CD4-positive, CD25-positive, alpha-beta regulatory T cell (primary cell): ENCODE measurements at regions not wholly inside any gene's neighbourhood (a gene's known extent, or its start where the extent isn't known, plus 50 kb on each side); places are given as distances from the start of the nearest gene placed in this dataset.

ENCODE experiments used
- ATAC-seq, 2 donors: fragments of 150-1000 bp; cut with Tn5 transposase; one replicate each; pipeline ENCODE4 v1.10.0; 2021; ENCODE audit warnings: low read depth in 2 of 2, moderate number of reproducible peaks in 2 of 2, moderate library complexity in 1 of 2
- DNase-seq, 3 donors: peaks; one replicate each; pipeline versions ENCODE4 v3.0.0 to v3.0.0-alpha.2; 2012 to 2022; ENCODE audit warnings: mixed read lengths in 1 of 3
- H3K27ac ChIP-seq: one replicate; pipeline ENCODE4 v1.7.0; 2013; ENCODE audit warnings: mild to moderate bottlenecking, low read length; ENCODE audit not compliant: insufficient read depth, poor library complexity, severe bottlenecking
- H3K27me3 ChIP-seq: one replicate; pipeline ENCODE4 v1.7.0; 2013; ENCODE audit warnings: low read length; ENCODE audit not compliant: control insufficient read depth, insufficient read depth
- H3K36me3 ChIP-seq: one replicate; pipeline ENCODE4 v1.7.0; 2013; ENCODE audit warnings: mild to moderate bottlenecking, low read length, moderate library complexity; ENCODE audit not compliant: control insufficient read depth, insufficient read depth
- H3K4me1 ChIP-seq: 2 replicates; pipeline ENCODE4 v1.7.0; 2013; ENCODE audit warnings: mild to moderate bottlenecking, low read length; ENCODE audit not compliant: insufficient read depth, control insufficient read depth, poor library complexity, severe bottlenecking
- H3K4me3 ChIP-seq: one replicate; pipeline ENCODE4 v1.7.0; 2013; ENCODE audit warnings: low read depth, mild to moderate bottlenecking, low read length, moderate library complexity
- H3K9me3 ChIP-seq, 2 experiments: 1 replicate in 1 of 2; 2 replicates in 1 of 2; pipeline ENCODE4 v1.7.0; 2013; ENCODE audit warnings: low read length in 2 of 2, mild to moderate bottlenecking in 1 of 2, moderate library complexity in 1 of 2; ENCODE audit not compliant: control insufficient read depth in 2 of 2
- H3K27ac Mint-ChIP-seq, 3 donors: one replicate each; pipeline ENCODE4 v1.8.0; 2020 to 2022; ENCODE audit warnings: mild to moderate bottlenecking in 3 of 3, mixed read lengths in 3 of 3, moderate library complexity in 2 of 3
- H3K27me3 Mint-ChIP-seq: one replicate; pipeline ENCODE4 v1.8.0; 2022; ENCODE audit warnings: mild to moderate bottlenecking, mixed read lengths
- H3K36me3 Mint-ChIP-seq: one replicate; pipeline ENCODE4 v1.8.0; 2020; ENCODE audit warnings: mixed read lengths
- H3K4me1 Mint-ChIP-seq, 4 donors: one replicate each; pipeline ENCODE4 v1.8.0; 2020 to 2022; ENCODE audit warnings: mixed read lengths in 4 of 4, mild to moderate bottlenecking in 1 of 4
- H3K4me3 Mint-ChIP-seq, 4 donors: one replicate each; pipeline ENCODE4 v1.8.0; 2020 to 2022; ENCODE audit warnings: mild to moderate bottlenecking in 4 of 4, mixed read lengths in 4 of 4, moderate library complexity in 3 of 4
- H3K9me3 Mint-ChIP-seq, 7 donors: one replicate each; pipeline ENCODE4 v1.8.0; 2020 to 2022; ENCODE audit warnings: mixed read lengths in 7 of 7, mild to moderate bottlenecking in 3 of 7, moderate library complexity in 2 of 7

GRCh38 chr12:67519484-67520433 is 128.8 kb upstream of the DYRK2 start:
- H3K4me1 ChIP-seq: peaks cover 24% of the 10 kb centered on the region
- Mint-ChIP-seq H3K36me3 (no peaks in the 10 kb centered on the region), H3K27ac (peak overlapping the region in 2 of 3 donors; percentile 42 to 47), H3K9me3 (peaks cover 0 to 3% (median 0%) of the 10 kb centered on the region in 7 donors), H3K4me3 (no peak overlapping the region), H3K27me3 (no peaks in the 10 kb centered on the region), H3K4me1 (peaks cover 16 to 48% (median 32%) of the 10 kb centered on the region in 4 donors)
- no peaks in the 10 kb centered on the region for H3K27me3 ChIP-seq
- DNase-seq: no peak
- no peaks in the 10 kb centered on the region for H3K9me3 ChIP-seq
- H3K27ac ChIP-seq: no peak overlapping the region
- no peak for ATAC-seq
- no peaks in the 10 kb centered on the region for H3K36me3 ChIP-seq
- no peak overlapping the region for H3K4me3 ChIP-seq

DNA sequence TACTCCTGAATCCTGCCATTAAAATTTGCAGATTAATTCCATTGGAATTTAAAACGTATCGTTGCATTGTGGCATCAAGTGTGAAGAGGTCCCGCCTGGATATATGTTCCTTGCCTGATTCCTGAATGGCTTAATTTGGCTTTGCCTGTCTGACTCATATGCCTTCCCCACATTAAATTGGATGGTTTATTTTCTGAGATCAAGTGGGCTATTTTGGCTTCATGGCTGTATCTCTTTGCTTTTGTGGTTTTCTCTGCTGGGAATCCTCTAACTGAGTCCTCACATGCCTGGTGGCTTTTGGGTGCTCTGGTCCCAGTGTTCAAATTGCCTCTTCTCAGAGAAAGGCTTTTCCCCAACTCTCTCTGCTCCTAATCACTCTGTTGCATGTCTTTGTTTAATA is 127.9 kb upstream of the DYRK2 start:
- ATAC-seq: no peak
- peaks cover 0 to 2% (median 0%) of the 10 kb centered on the region in 7 donors for H3K9me3 Mint-ChIP-seq
- DNase-seq: no peak
- H3K27ac ChIP-seq: no peak overlapping the region
- H3K4me1 ChIP-seq: peaks cover 21% of the 10 kb centered on the region
- H3K4me3 ChIP-seq: no peak overlapping the region
- H3K27me3 ChIP-seq: no peaks in the 10 kb centered on the region
- H3K36me3 ChIP-seq: no peaks in the 10 kb centered on the region
- H3K27ac Mint-ChIP-seq: no peak overlapping the region
- H3K9me3 ChIP-seq: no peaks in the 10 kb centered on the region
- H3K4me1 Mint-ChIP-seq: peaks cover 15 to 48% (median 27%) of the 10 kb centered on the region in 4 donors
- no peaks in the 10 kb centered on the region for H3K27me3 Mint-ChIP-seq
- no peaks in the 10 kb centered on the region for H3K36me3 Mint-ChIP-seq
- H3K4me3 Mint-ChIP-seq: no peak overlapping the region

GRCh38 chr12:67522222-67522621 is 126.3 kb upstream of the DYRK2 start:
- Histone ChIP-seq H3K4me1 (peaks cover 18% of the 10 kb centered on the region), H3K4me3 (no peak overlapping the region), H3K36me3 (no peaks in the 10 kb centered on the region), H3K9me3 (no peaks in the 10 kb centered on the region), H3K27me3 (no peaks in the 10 kb centered on the region), H3K27ac (no peak overlapping the region)
- H3K27ac Mint-ChIP-seq: peak overlapping the region in 1 of 3 donors; percentile 20
- peaks cover 19 to 43% (median 23%) of the 10 kb centered on the region in 4 donors for H3K4me1 Mint-ChIP-seq
- no peaks in the 10 kb centered on the region for H3K9me3 Mint-ChIP-seq
- ATAC-seq (no peak), DNase-seq (no peak)
- H3K36me3 Mint-ChIP-seq: no peaks in the 10 kb centered on the region
- no peaks in the 10 kb centered on the region for H3K27me3 Mint-ChIP-seq
- H3K4me3 Mint-ChIP-seq: peak overlapping the region in 1 of 4 donors; percentile 9

- no peaks in the 10 kb centered on the region for H3K36me3 Mint-ChIP-seq
- H3K4me1 Mint-ChIP-seq: peaks cover 14 to 42% (median 20%) of the 10 kb centered on the region in 4 donors
- no peak overlapping the region for H3K4me3 Mint-ChIP-seq
- H3K27me3 ChIP-seq: no peaks in the 10 kb centered on the region
- H3K4me3 ChIP-seq: no peak overlapping the region
- no peak overlapping the region for H3K27ac Mint-ChIP-seq
- no peak for DNase-seq
- no peaks in the 10 kb centered on the region for H3K9me3 ChIP-seq
- H3K36me3 ChIP-seq: no peaks in the 10 kb centered on the region
- H3K27me3 Mint-ChIP-seq: no peaks in the 10 kb centered on the region
- no peak overlapping the region for H3K27ac ChIP-seq
- no peaks in the 10 kb centered on the region for H3K9me3 Mint-ChIP-seq
- ATAC-seq: no peak
- H3K4me1 ChIP-seq: peaks cover 18% of the 10 kb centered on the region
Observed at GRCh38 chr12:67523538-67523937, 125.0 kb upstream of the DYRK2 start.

- no peaks in the 10 kb centered on the region for H3K36me3 ChIP-seq
- peak overlapping the region in 1 of 3 donors; percentile 58 for H3K27ac Mint-ChIP-seq
- ATAC-seq: no peak
Observed at GRCh38 chr12:67524861-67525616, 123.5 kb upstream of the DYRK2 start.

GRCh38 chr12:67525617-67525884 is 123.0 kb upstream of the DYRK2 start:
- no peak for ATAC-seq

More at GRCh38 chr12:67524861-67525616, 123.5 kb upstream of the DYRK2 start:
- H3K4me3 ChIP-seq: no peak overlapping the region
- DNase-seq: no peak
- no peaks in the 10 kb centered on the region for H3K9me3 ChIP-seq
- Mint-ChIP-seq H3K36me3 (no peaks in the 10 kb centered on the region), H3K9me3 (no peaks in the 10 kb centered on the region), H3K27me3 (no peaks in the 10 kb centered on the region), H3K4me1 (peaks cover 19 to 42% (median 23%) of the 10 kb centered on the region in 4 donors), H3K4me3 (no peak overlapping the region)
- no peak overlapping the region for H3K27ac ChIP-seq
- no peaks in the 10 kb centered on the region for H3K27me3 ChIP-seq
- peaks cover 18% of the 10 kb centered on the region for H3K4me1 ChIP-seq

DNA sequence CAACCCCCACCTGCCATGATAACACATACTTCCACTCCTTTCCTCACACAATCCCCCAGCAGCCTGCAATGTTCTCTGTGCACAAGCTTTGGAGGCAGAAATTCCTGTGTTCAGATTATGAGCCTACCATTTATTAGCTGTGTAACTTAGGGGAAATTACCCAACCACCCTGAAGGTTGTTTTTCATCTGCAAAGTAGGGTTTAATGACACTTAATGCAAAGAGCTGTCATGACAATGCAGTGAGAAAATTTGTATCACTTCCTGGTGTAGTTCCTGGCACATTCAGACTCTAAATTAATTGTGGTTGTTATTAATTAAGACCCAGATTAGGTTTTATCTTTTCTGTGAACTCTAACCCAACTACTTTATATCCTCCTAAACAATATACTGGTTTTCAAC is 122.4 kb upstream of the DYRK2 start:
- Mint-ChIP-seq H3K36me3 (no peaks in the 10 kb centered on the region), H3K27me3 (no peaks in the 10 kb centered on the region), H3K9me3 (no peaks in the 10 kb centered on the region), H3K4me3 (peak overlapping the region; percentile 4 to 49 (median 25)), H3K27ac (peak overlapping the region; percentile 41 to 84 (median 44)), H3K4me1 (peaks cover 20 to 44% (median 23%) of the 10 kb centered on the region in 4 donors)
- H3K4me3 ChIP-seq: peak overlapping the region; percentile 42
- peaks cover 18% of the 10 kb centered on the region for H3K4me1 ChIP-seq
- no peaks in the 10 kb centered on the region for H3K36me3 ChIP-seq
- no peaks in the 10 kb centered on the region for H3K27me3 ChIP-seq
- DNase-seq (peak in 1 of 3 donors; percentile 30), ATAC-seq (peak; percentile 66 to 74)
- no peaks in the 10 kb centered on the region for H3K9me3 ChIP-seq
- H3K27ac ChIP-seq: no peak overlapping the region

More at GRCh38 chr12:67525617-67525884, 123.0 kb upstream of the DYRK2 start:
- Histone ChIP-seq H3K27ac (no peak overlapping the region), H3K4me1 (peaks cover 18% of the 10 kb centered on the region), H3K27me3 (no peaks in the 10 kb centered on the region), H3K9me3 (no peaks in the 10 kb centered on the region), H3K4me3 (no peak overlapping the region), H3K36me3 (no peaks in the 10 kb centered on the region)
- DNase-seq: no peak
- Mint-ChIP-seq H3K36me3 (no peaks in the 10 kb centered on the region), H3K4me1 (peaks cover 20 to 43% (median 23%) of the 10 kb centered on the region in 4 donors), H3K27me3 (no peaks in the 10 kb centered on the region), H3K9me3 (no peaks in the 10 kb centered on the region), H3K4me3 (peak overlapping the region in 2 of 4 donors; percentile 4 to 17), H3K27ac (peak overlapping the region; percentile 38 to 84 (median 44))
